Osteocyte (in vitro differentiated cells): ENCODE measurements at regions not wholly inside any gene's neighbourhood (a gene's known extent, or its start where the extent isn't known, plus 50 kb on each side); places are given as distances from the start of the nearest gene placed in this dataset.

ENCODE experiments used
- DNase-seq: peaks from one replicate; pipeline ENCODE4 v3.0.0; 2021; ENCODE audit warnings: mixed read lengths; ENCODE audit not compliant: unreplicated experiment; ENCODE audit errors: extremely low spot score
- H3K27ac Mint-ChIP-seq: one replicate; pipeline ENCODE4 v1.8.0; 2021; ENCODE audit warnings: mild to moderate bottlenecking, mixed read lengths; ENCODE audit not compliant: unreplicated experiment
- H3K27me3 Mint-ChIP-seq: one replicate; pipeline ENCODE4 v1.8.0; 2021; ENCODE audit warnings: mixed read lengths; ENCODE audit not compliant: unreplicated experiment
- H3K36me3 Mint-ChIP-seq: one replicate; pipeline ENCODE4 v1.8.0; 2021; ENCODE audit warnings: mixed read lengths; ENCODE audit not compliant: unreplicated experiment
- H3K4me1 Mint-ChIP-seq: one replicate; pipeline ENCODE4 v1.8.0; 2021; ENCODE audit warnings: mixed read lengths; ENCODE audit not compliant: unreplicated experiment
- H3K4me3 Mint-ChIP-seq: one replicate; pipeline ENCODE4 v1.8.0; 2021; ENCODE audit warnings: mild to moderate bottlenecking, moderate library complexity, mixed read lengths; ENCODE audit not compliant: unreplicated experiment
- H3K9me3 Mint-ChIP-seq: one replicate; pipeline ENCODE4 v1.8.0; 2021; ENCODE audit warnings: mixed read lengths; ENCODE audit not compliant: unreplicated experiment
- TF ChIP-seq, protein P1 (sequence below): fragments of 200-600 bp; sonication (generic); IDR thresholded peaks from 2 replicates; pipeline ENCODE4 v1.5.0; 2021; ENCODE audit warnings: antibody characterized with exemption, mild to moderate bottlenecking, moderate library complexity

DNA sequence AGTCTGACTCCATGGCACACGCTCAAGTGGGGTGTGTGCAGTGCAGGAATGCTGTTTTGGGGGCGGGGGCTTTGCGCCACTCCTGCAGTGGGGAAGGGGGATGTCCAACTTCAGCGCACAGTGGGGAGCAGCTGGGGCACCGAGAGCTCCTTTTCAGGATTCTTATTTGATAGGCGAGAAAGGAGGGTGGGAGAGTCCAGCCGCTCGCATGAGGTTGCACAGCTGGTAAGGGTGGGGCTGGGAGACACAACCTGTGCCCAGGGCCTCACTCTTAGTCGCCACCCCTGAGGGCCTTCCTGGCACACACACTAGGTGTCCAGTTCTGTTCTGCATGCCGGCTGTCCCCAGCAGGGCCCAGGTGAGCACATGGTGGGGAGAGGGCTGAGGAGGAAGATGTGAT lies 190.8 kb downstream of the UQCRFS1 start:
- H3K9me3 Mint-ChIP-seq, result no peaks in the 10 kb centered on the region
- H3K36me3 Mint-ChIP-seq, result no peaks in the 10 kb centered on the region
- H3K27me3 Mint-ChIP-seq, result peaks cover under 1% of the 10 kb centered on the region
- TF ChIP-seq, protein P1, sequence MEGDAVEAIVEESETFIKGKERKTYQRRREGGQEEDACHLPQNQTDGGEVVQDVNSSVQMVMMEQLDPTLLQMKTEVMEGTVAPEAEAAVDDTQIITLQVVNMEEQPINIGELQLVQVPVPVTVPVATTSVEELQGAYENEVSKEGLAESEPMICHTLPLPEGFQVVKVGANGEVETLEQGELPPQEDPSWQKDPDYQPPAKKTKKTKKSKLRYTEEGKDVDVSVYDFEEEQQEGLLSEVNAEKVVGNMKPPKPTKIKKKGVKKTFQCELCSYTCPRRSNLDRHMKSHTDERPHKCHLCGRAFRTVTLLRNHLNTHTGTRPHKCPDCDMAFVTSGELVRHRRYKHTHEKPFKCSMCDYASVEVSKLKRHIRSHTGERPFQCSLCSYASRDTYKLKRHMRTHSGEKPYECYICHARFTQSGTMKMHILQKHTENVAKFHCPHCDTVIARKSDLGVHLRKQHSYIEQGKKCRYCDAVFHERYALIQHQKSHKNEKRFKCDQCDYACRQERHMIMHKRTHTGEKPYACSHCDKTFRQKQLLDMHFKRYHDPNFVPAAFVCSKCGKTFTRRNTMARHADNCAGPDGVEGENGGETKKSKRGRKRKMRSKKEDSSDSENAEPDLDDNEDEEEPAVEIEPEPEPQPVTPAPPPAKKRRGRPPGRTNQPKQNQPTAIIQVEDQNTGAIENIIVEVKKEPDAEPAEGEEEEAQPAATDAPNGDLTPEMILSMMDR, result no peak
- DNase-seq, result no peak
- H3K4me3 Mint-ChIP-seq, result no peak overlapping the region
- H3K27ac Mint-ChIP-seq, result no peak overlapping the region
- no peaks in the 10 kb centered on the region for H3K4me1 Mint-ChIP-seq

- H3K27me3 Mint-ChIP-seq, result peaks cover 8% of the 10 kb centered on the region
- no peaks in the 10 kb centered on the region for H3K4me1 Mint-ChIP-seq
- DNase-seq, result no peak
- TF ChIP-seq, protein P1, result no peak
- no peaks in the 10 kb centered on the region for H3K9me3 Mint-ChIP-seq
- no peak overlapping the region for H3K4me3 Mint-ChIP-seq
- H3K36me3 Mint-ChIP-seq, result no peaks in the 10 kb centered on the region
- H3K27ac Mint-ChIP-seq, result no peak overlapping the region
Measured at GRCh38 chr19:29021232-29021916, 191.6 kb downstream of the UQCRFS1 start.

GRCh38 chr19:29019403-29019802 lies 193.5 kb downstream of the UQCRFS1 start:
- no peak overlapping the region for H3K4me3 Mint-ChIP-seq
- no peak for DNase-seq
- no peaks in the 10 kb centered on the region for H3K9me3 Mint-ChIP-seq
- no peak overlapping the region for H3K27ac Mint-ChIP-seq
- peaks cover 18% of the 10 kb centered on the region for H3K27me3 Mint-ChIP-seq
- no peaks in the 10 kb centered on the region for H3K4me1 Mint-ChIP-seq
- H3K36me3 Mint-ChIP-seq, result no peaks in the 10 kb centered on the region
- TF ChIP-seq, protein P1, result no peak

DNA sequence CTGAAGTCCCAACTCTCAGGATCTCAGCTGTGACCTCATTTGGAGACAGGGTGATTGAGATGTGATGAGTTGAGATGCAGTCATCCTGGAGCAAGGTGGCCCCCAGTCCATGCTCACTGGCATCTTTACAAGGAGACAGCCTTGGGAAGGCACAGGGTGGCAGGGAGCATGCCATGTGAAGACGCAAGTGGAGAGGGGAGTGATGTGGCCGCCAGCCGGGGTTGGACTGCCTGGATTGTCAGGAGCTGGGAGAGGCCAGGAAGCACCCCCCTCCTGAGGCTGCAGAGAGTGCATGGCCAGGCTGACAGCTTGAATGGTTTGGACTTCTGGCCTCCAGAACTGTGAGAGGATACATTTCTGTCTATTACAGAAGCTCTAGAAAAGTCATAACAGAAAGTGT lies 194.4 kb downstream of the UQCRFS1 start:
- H3K9me3 Mint-ChIP-seq, result no peaks in the 10 kb centered on the region
- H3K27ac Mint-ChIP-seq, result no peak overlapping the region
- no peaks in the 10 kb centered on the region for H3K36me3 Mint-ChIP-seq
- H3K27me3 Mint-ChIP-seq, result peaks cover 21% of the 10 kb centered on the region
- no peak for DNase-seq
- TF ChIP-seq, protein P1, result no peak
- no peaks in the 10 kb centered on the region for H3K4me1 Mint-ChIP-seq
- no peak overlapping the region for H3K4me3 Mint-ChIP-seq

DNA sequence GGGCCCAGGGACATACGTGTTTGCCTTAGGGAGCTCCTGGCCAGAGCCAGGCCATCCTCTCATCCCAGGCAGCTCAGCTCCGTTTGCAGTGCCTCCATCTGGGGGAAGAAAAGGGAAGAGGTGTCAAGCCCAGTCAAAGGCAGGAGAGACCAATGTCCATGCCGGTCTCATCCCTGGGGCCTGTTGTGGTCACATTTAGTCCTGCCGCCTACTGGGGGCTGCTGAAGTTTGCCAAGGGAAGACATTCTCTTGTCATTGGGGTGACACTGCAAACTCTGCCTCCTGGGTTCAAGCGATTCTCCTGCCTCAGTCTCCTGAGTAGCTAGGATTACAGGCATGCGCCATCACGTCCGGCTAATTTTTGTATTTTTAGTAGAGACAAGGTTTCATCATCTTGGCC lies 195.2 kb downstream of the UQCRFS1 start:
- no peaks in the 10 kb centered on the region for H3K36me3 Mint-ChIP-seq
- no peak overlapping the region for H3K27ac Mint-ChIP-seq
- no peak for DNase-seq
- H3K4me1 Mint-ChIP-seq, result no peaks in the 10 kb centered on the region
- H3K9me3 Mint-ChIP-seq, result no peaks in the 10 kb centered on the region
- H3K27me3 Mint-ChIP-seq, result peaks cover 21% of the 10 kb centered on the region
- H3K4me3 Mint-ChIP-seq, result no peak overlapping the region
- TF ChIP-seq, protein P1, result no peak
